Activated CD4-positive, alpha-beta memory T cell treated with anti-CD3 and anti-CD28 coated beads for 36 hours (primary cell): ENCODE measurements at regions not wholly inside any gene's neighbourhood (a gene's known extent, or its start where the extent isn't known, plus 50 kb on each side); places are given as distances from the start of the nearest gene placed in this dataset.

Source experiments
- CTCF ChIA-PET: fragments of 350-600 bp; sonication (Branson Sonifier 250); formaldehyde crosslinking; loops from one replicate; lab custom pipeline; 2021; ENCODE audit warnings: antibody characterized with exemption, inconsistent platforms; lab: Charles Lee
- POLR2A ChIA-PET: fragments of 350-600 bp; sonication (Branson Sonifier 250); formaldehyde crosslinking; loops from one replicate; lab custom pipeline; 2021; ENCODE audit warnings: antibody characterized with exemption; lab: Charles Lee
- DNase-seq: peaks from one replicate; pipeline ENCODE4 v3.0.0-alpha.2; 2020
- H3K27ac Mint-ChIP-seq: one replicate; pipeline ENCODE4 v1.8.0; 2021; ENCODE audit warnings: mixed read lengths
- H3K27me3 Mint-ChIP-seq: one replicate; pipeline ENCODE4 v1.8.0; 2021; ENCODE audit warnings: mixed read lengths
- H3K36me3 Mint-ChIP-seq: one replicate; pipeline ENCODE4 v1.8.0; 2021; ENCODE audit warnings: mixed read lengths
- H3K4me1 Mint-ChIP-seq: one replicate; pipeline ENCODE4 v1.8.0; 2021; ENCODE audit warnings: low read depth, mixed read lengths
- H3K4me3 Mint-ChIP-seq: one replicate; pipeline ENCODE4 v1.8.0; 2021; ENCODE audit warnings: mild to moderate bottlenecking, mixed read lengths
- H3K9me3 Mint-ChIP-seq: one replicate; pipeline ENCODE4 v1.8.0; 2021; ENCODE audit warnings: mixed read lengths
- intact Hi-C: fragments of 100-400 bp; cut with micrococcal nuclease; formaldehyde crosslinking; loops from one replicate; pipeline ENCODE4 v1.15.1; 2023

DNA sequence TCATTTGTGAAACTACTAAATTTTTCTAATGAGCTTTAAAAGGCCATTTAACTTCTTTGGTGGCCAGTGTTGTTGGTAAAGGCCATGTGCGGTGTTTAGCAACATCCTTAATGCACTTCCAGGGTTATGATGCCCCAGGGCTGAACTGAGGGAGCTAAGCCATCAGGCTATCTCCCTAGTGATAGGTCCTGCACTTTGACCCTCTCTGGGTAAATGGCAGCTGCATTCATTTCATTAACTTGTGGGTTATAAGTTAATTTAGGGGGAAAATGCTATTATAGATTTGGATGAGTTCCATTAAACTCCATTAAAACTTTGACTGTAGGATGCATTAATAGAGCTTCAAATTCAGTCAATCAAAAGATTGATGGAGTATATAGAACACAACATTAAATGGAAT is 366.7 kb upstream of the ZNF717 start:
- Mint-ChIP-seq H3K27me3 (no peaks in the 10 kb centered on the region), H3K4me3 (no peak overlapping the region), H3K36me3 (no peaks in the 10 kb centered on the region), H3K27ac (no peak overlapping the region), H3K9me3 (peaks cover 8% of the 10 kb centered on the region), H3K4me1 (no peaks in the 10 kb centered on the region)
- intact Hi-C loops: no loop called here
- no peak for DNase-seq
- CTCF ChIA-PET: interaction anchor here (0.6 kb wide), 1 partner anchor 10 kb away, joined by 3 read pairs; no protein-coding TSS in a partner anchor
- POLR2A ChIA-PET: no interaction called here

DNA sequence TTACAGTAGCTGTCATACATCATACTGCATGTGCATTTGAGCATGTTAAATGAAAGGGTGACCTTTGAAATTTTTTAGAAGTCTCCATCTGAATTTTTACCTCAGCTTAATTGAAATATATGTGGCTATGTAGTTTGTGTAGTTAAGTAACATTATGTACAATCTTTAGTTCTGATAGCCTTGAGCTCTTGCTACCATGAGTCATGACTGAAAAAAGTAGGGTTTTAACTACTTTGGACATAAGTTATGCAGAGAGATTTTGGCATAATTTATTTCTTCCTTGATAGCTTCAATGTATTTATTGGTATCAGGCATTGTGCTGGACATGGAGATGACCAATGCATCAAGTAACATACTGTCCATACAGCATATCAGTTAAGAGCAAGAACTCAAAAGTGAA is 376.5 kb upstream of the ZNF717 start:
- Mint-ChIP-seq H3K4me3 (no peak overlapping the region), H3K27me3 (no peaks in the 10 kb centered on the region), H3K4me1 (no peaks in the 10 kb centered on the region), H3K36me3 (no peaks in the 10 kb centered on the region), H3K9me3 (peaks cover 20% of the 10 kb centered on the region), H3K27ac (no peak overlapping the region)
- DNase-seq: no peak
- POLR2A ChIA-PET: no interaction called here
- intact Hi-C loops: no loop called here
- CTCF ChIA-PET: no interaction called here

DNA sequence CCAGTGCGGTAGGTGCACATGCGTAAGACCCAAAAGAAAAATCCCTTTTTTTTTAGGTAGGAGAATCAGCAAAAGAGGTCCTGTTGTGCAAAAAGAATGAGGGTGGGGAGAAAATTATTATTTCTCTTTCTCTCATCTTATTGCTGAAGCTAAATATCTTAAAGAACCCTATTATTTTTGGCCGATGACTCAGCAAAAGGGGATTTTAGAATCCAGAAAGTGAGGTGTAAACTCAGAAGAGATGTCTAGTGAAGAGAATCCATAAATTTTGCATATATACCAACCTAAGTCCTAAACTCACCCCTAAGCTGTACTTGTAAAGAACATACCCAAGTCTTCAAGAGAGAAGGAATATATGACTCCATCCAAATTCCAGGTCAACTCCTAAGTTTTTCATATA is 386.3 kb upstream of the ZNF717 start:
- H3K4me1 Mint-ChIP-seq: no peaks in the 10 kb centered on the region
- no peak overlapping the region for H3K4me3 Mint-ChIP-seq
- ChIA-PET CTCF (no interaction called here), POLR2A (no interaction called here)
- intact Hi-C loops: no loop called here
- DNase-seq: no peak
- H3K27ac Mint-ChIP-seq: no peak overlapping the region
- no peaks in the 10 kb centered on the region for H3K36me3 Mint-ChIP-seq
- H3K9me3 Mint-ChIP-seq: peaks cover 28% of the 10 kb centered on the region
- H3K27me3 Mint-ChIP-seq: no peaks in the 10 kb centered on the region

DNA sequence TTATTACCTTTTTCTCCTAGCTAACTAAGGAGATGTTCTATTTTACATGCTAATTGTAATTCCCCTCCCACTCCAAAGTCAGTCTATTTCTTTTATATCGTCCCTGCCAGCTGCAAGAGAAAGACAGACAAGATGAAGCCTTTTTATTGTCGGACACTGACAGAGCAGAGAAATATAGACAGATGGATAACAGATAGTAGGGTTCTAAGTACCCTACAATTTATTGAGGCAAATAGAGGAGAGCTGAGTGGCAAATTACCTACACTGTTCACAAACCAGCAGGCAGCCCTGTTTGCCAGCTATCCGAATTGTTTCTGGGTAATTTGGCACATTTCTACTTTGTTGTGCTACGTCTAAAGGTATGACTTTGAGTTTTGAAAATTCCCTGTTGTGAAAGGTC is 392.3 kb upstream of the ZNF717 start:
- POLR2A ChIA-PET: no interaction called here
- CTCF ChIA-PET: no interaction called here
- Mint-ChIP-seq H3K36me3 (no peaks in the 10 kb centered on the region), H3K4me3 (no peak overlapping the region), H3K9me3 (peaks cover 37% of the 10 kb centered on the region), H3K27me3 (no peaks in the 10 kb centered on the region), H3K4me1 (no peaks in the 10 kb centered on the region), H3K27ac (no peak overlapping the region)
- intact Hi-C loops: no loop called here
- DNase-seq: no peak

DNA sequence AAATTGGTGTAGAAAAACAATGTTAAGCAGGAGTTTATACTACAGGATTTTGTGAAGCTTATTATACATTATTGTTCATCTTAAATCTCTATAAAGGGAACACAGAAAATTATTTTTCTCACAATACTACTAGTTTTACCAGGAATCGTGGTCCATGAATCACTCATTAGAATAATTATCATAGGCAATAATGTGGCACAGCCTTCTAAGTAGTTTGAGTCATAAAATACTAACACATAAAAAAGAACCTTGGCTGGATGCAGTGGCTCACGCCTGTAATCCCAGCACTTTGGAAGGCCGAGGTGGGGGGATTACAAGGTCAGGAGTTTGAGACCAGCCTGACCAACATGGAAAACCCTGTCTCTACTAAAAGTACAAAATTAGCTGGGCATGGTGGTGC is 393.1 kb upstream of the ZNF717 start:
- intact Hi-C loops: no loop called here
- ChIA-PET POLR2A (no interaction called here), CTCF (no interaction called here)
- Mint-ChIP-seq H3K4me1 (no peaks in the 10 kb centered on the region), H3K36me3 (no peaks in the 10 kb centered on the region), H3K4me3 (no peak overlapping the region), H3K9me3 (peaks cover 37% of the 10 kb centered on the region), H3K27me3 (no peaks in the 10 kb centered on the region), H3K27ac (no peak overlapping the region)
- no peak for DNase-seq

DNA sequence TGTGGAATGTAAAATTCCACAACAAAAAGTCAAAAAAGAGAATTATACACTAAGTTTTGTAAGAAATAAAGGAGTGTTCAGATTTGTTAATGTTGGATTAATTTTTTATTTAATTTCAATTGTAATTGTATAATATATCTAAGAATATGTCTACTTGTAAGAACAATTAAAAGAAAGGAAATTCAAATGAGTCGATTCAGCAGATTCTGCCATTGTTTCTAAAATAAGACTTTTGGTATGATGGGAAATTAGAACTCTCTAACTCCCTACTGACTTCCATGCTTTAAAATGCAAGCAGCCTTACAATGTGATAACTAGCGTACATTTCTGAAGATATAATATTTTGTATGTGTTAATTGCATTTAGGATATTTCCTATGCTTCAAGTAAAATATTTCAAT is 395.9 kb upstream of the ZNF717 start:
- peaks cover 27% of the 10 kb centered on the region for H3K9me3 Mint-ChIP-seq
- H3K4me1 Mint-ChIP-seq: no peaks in the 10 kb centered on the region
- no peaks in the 10 kb centered on the region for H3K27me3 Mint-ChIP-seq
- ChIA-PET CTCF (no interaction called here), POLR2A (no interaction called here)
- no peak overlapping the region for H3K27ac Mint-ChIP-seq
- H3K36me3 Mint-ChIP-seq: no peaks in the 10 kb centered on the region
- intact Hi-C loops: no loop called here
- H3K4me3 Mint-ChIP-seq: no peak overlapping the region
- no peak for DNase-seq

DNA sequence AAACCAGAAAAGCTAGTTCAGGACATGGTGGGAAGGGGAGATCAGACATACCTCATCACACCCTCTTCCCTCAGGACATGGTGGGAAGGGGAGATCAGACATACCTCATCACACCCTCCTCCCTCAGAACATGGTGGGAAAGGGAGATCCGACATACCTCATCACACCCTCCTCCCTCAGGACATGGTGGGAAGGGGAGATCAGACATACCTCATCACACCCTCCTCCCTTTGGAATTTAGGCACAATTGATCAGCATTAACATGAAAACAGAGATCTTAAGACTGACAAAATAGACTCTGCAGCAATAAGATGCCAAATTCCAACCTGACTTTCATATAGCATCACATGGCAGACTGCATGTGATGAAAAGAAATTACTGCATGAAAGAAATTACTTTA is 412.7 kb upstream of the ZNF717 start:
- no peak for DNase-seq
- Mint-ChIP-seq H3K27me3 (no peaks in the 10 kb centered on the region), H3K4me3 (no peak overlapping the region), H3K27ac (no peak overlapping the region), H3K4me1 (no peaks in the 10 kb centered on the region), H3K36me3 (no peaks in the 10 kb centered on the region), H3K9me3 (peaks cover 18% of the 10 kb centered on the region)
- intact Hi-C loops: no loop called here
- POLR2A ChIA-PET: no interaction called here
- CTCF ChIA-PET: no interaction called here

DNA sequence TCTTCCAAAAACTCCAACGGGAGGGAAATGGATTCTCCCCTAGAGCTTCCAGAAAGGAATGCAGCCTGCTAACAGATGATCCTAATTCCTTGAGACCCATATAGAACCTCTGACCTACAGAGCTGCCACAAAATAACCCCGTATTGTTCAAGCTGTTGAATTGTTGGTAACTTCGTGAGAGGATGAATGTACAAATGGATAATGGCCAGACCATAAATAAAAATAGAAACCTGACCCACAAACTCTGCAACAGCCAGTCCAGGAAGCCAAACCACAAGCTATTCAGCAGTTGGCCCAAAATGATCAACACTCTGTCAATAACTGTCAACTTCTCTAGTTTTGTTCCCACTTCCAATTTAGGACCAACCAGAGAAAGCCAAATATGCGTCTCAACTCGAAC is 414.0 kb upstream of the ZNF717 start:
- H3K9me3 Mint-ChIP-seq: peaks cover 21% of the 10 kb centered on the region
- CTCF ChIA-PET: no interaction called here
- DNase-seq: no peak
- H3K4me3 Mint-ChIP-seq: no peak overlapping the region
- POLR2A ChIA-PET: no interaction called here
- no peaks in the 10 kb centered on the region for H3K4me1 Mint-ChIP-seq
- no peak overlapping the region for H3K27ac Mint-ChIP-seq
- no peaks in the 10 kb centered on the region for H3K36me3 Mint-ChIP-seq
- H3K27me3 Mint-ChIP-seq: no peaks in the 10 kb centered on the region
- intact Hi-C loops: no loop called here

DNA sequence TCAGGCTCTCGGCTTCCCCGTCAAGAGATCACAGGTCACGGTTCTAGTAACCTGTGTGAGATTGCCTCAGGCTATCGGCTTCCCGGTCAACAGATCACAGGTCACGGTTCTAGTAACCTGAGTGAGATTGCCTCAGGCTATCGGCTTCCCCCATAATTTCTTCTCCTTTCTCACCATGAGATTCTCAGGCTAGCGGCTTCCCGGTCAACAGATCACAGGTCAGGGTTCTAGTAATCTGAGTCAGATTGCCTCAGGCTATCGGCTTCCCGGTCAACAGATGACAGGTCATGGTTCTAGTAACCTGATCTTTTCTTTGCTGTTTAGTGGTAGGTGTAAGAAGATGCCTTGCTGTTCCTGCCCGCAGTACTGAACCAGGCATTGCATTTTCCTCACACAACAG is 418.2 kb upstream of the ZNF717 start:
- POLR2A ChIA-PET: no interaction called here
- peaks cover 17% of the 10 kb centered on the region for H3K9me3 Mint-ChIP-seq
- H3K27me3 Mint-ChIP-seq: no peaks in the 10 kb centered on the region
- no peak overlapping the region for H3K27ac Mint-ChIP-seq
- no peaks in the 10 kb centered on the region for H3K36me3 Mint-ChIP-seq
- H3K4me1 Mint-ChIP-seq: no peaks in the 10 kb centered on the region
- CTCF ChIA-PET: no interaction called here
- DNase-seq: no peak
- no peak overlapping the region for H3K4me3 Mint-ChIP-seq
- intact Hi-C loops: no loop called here

DNA sequence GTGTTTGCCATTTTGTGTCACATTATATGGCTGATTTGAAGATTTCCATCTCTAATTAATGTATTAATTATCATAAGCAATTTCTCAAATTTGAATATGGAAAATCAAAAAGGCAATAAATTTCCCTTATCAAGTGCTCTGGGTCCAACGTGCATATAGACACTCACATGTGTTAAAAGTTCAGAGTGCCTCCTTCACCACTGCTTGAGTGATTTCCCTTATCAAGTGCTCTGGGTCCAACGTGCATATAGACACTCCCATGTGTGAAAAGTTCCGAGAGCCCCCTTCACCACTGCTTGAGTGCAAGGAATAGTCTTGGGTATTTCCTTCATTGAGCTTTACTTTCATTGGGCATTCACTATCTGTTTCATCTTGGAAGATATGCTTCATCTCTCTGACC is 421.0 kb upstream of the ZNF717 start:
- CTCF ChIA-PET: no interaction called here
- H3K36me3 Mint-ChIP-seq: no peaks in the 10 kb centered on the region
- intact Hi-C loops: no loop called here
- H3K9me3 Mint-ChIP-seq: peaks cover 13% of the 10 kb centered on the region
- H3K27me3 Mint-ChIP-seq: no peaks in the 10 kb centered on the region
- H3K4me3 Mint-ChIP-seq: no peak overlapping the region
- POLR2A ChIA-PET: no interaction called here
- H3K27ac Mint-ChIP-seq: no peak overlapping the region
- no peak for DNase-seq
- no peaks in the 10 kb centered on the region for H3K4me1 Mint-ChIP-seq

DNA sequence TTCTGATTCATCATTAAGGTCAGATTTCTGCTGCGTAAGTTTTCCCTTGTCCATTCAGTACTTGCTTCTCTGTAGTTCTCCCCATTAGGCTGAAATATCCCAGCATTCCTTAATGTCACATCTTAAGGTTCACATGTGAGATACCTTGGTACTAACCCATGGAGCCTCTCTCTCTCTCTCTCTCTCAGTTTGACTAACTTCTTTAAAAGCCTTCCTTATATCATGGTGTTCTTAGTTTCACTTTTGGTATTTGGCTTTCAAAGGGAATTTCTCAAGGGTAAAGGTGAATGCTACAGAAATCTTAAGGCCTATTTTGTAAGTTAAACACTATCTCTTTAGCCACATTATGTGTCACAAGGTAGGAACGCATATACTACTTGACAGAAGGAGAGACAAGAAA is 427.3 kb upstream of the ZNF717 start:
- intact Hi-C loops: no loop called here

DNA sequence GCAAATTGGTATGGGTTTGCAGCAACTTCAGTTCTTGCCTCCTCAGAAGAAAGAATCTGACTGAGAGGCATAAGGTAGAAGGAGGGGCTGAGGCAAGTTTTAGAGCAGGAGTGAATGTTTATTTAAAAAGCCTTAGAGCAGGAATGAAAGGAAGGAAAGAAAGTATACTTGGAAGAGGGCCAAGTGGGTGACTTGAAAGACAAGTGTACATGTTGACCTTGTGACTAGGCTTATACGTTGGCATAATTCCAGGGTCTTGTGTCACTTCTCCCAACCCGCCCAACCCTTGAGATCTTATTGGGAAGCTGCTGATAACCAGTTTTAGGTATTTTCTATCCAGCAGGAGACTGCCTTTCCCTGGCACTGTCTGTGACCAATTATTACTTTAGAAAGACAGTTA is 436.9 kb upstream of the ZNF717 start:
- no peak for DNase-seq
- CTCF ChIA-PET: no interaction called here
- Mint-ChIP-seq H3K9me3 (peaks cover 21% of the 10 kb centered on the region), H3K4me1 (no peaks in the 10 kb centered on the region), H3K4me3 (no peak overlapping the region), H3K27me3 (no peaks in the 10 kb centered on the region), H3K27ac (no peak overlapping the region), H3K36me3 (no peaks in the 10 kb centered on the region)
- POLR2A ChIA-PET: no interaction called here
- intact Hi-C loops: no loop called here

More for the DNA sequence above, 427.3 kb upstream of the ZNF717 start:
- Mint-ChIP-seq H3K4me3 (no peak overlapping the region), H3K36me3 (no peaks in the 10 kb centered on the region), H3K27me3 (no peaks in the 10 kb centered on the region), H3K9me3 (peaks cover 34% of the 10 kb centered on the region), H3K27ac (no peak overlapping the region), H3K4me1 (no peaks in the 10 kb centered on the region)
- POLR2A ChIA-PET: no interaction called here
- CTCF ChIA-PET: no interaction called here
- DNase-seq: no peak

DNA sequence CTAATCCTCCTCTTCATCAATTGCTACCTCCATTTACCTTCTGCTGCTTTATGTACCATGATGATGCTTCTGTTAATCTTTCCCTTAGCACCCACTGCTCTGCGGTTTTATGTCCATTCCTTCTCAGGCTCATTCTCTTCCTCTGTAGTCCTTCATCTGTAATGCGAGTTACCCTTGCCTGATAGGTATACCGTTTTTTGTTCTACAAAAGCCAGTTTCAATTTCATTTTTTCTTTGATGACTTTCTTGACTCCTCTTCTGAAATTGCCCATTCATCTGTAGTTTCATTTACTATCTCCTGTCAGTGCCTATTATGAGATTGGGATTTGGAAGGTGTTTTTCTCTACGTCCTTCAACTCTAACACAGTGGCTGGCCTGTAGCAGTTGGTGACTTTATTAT is 445.9 kb upstream of the ZNF717 start:
- intact Hi-C loops: no loop called here
- CTCF ChIA-PET: no interaction called here
- no peaks in the 10 kb centered on the region for H3K4me1 Mint-ChIP-seq
- H3K27me3 Mint-ChIP-seq: no peaks in the 10 kb centered on the region
- no peak overlapping the region for H3K4me3 Mint-ChIP-seq
- H3K27ac Mint-ChIP-seq: no peak overlapping the region
- no peaks in the 10 kb centered on the region for H3K36me3 Mint-ChIP-seq
- POLR2A ChIA-PET: no interaction called here
- DNase-seq: no peak
- H3K9me3 Mint-ChIP-seq: peaks cover 20% of the 10 kb centered on the region
